IgD-negative memory B cell (primary cell): ENCODE measurements at regions not wholly inside any gene's neighbourhood (a gene's known extent, or its start where the extent isn't known, plus 50 kb on each side); places are given as distances from the start of the nearest gene placed in this dataset.
"Not testable (repeated sequence)": the region's sequence is repeated elsewhere in the genome, so short reads cannot be mapped to it uniquely, and the experiment has no call there.

Experiments
- H3K27ac Mint-ChIP-seq, 3 donors: one replicate each; pipeline ENCODE4 v1.8.0; 2020 to 2022; ENCODE audit warnings: mild to moderate bottlenecking in 3 of 3, mixed read lengths in 3 of 3, moderate library complexity in 1 of 3
- H3K27me3 Mint-ChIP-seq: one replicate; pipeline ENCODE4 v1.8.0; 2021; ENCODE audit warnings: mixed read lengths
- H3K36me3 Mint-ChIP-seq: one replicate; pipeline ENCODE4 v1.8.0; 2020; ENCODE audit warnings: mild to moderate bottlenecking, mixed read lengths
- H3K4me1 Mint-ChIP-seq, 3 donors: one replicate each; pipeline ENCODE4 v1.8.0; 2020 to 2022; ENCODE audit warnings: mixed read lengths in 3 of 3, mild to moderate bottlenecking in 1 of 3
- H3K4me3 Mint-ChIP-seq, 4 donors: one replicate each; pipeline ENCODE4 v1.8.0; 2020 to 2022; ENCODE audit warnings: mild to moderate bottlenecking in 4 of 4, mixed read lengths in 4 of 4, moderate library complexity in 3 of 4
- H3K9me3 Mint-ChIP-seq, 3 donors: one replicate each; pipeline ENCODE4 v1.8.0; 2020 to 2021; ENCODE audit warnings: mixed read lengths in 3 of 3, mild to moderate bottlenecking in 1 of 3

DNA sequence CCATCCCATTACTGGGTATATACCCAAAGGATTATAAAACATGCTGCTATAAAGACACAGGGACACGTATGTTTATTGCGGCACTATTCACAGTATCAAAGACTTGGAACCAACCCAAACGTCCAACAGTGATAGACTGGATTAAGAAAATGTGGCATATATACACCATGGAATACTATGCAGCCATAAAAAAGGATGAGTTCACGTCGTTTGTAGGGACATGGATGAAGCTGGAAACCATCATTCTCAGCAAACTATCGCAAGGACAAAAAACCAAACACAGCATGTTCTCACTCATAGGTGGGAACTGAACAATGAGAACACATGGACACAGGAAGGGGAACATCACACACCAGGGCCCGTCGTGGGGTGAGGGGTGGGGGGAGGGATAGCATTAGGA is 106.1 kb downstream of the CHD1L start:
- peaks cover 0 to 12% (median 2%) of the 10 kb centered on the region in 3 donors for H3K9me3 Mint-ChIP-seq
- H3K27ac Mint-ChIP-seq, H3K4me3 Mint-ChIP-seq, H3K4me1 Mint-ChIP-seq, H3K27me3 Mint-ChIP-seq, H3K36me3 Mint-ChIP-seq: not testable (repeated sequence)

DNA sequence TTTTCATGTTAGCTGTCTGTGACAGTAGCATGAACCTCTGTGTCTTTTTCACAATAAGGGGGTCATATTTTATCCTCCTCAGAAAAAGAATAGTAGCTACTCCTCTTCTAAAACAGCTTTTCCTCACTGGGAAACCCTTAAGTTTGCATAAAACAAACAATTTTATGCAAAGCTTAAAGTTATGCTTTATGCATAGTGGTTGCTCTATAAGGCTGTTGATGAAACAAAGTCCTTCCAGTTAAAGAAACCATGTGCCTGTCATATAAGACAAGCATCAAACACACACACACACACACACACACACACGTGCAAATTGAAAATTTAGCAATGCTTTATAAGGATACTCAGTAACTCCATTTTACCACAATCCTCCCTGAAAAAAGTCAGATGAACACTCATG is 107.0 kb downstream of the CHD1L start:
- Mint-ChIP-seq H3K36me3 (peaks cover 2% of the 10 kb centered on the region), H3K4me3 (no peak overlapping the region), H3K27me3 (peaks cover 2% of the 10 kb centered on the region), H3K9me3 (peaks cover 0 to 6% (median 2%) of the 10 kb centered on the region in 3 donors), H3K27ac (no peak overlapping the region), H3K4me1 (no peaks in the 10 kb centered on the region)

DNA sequence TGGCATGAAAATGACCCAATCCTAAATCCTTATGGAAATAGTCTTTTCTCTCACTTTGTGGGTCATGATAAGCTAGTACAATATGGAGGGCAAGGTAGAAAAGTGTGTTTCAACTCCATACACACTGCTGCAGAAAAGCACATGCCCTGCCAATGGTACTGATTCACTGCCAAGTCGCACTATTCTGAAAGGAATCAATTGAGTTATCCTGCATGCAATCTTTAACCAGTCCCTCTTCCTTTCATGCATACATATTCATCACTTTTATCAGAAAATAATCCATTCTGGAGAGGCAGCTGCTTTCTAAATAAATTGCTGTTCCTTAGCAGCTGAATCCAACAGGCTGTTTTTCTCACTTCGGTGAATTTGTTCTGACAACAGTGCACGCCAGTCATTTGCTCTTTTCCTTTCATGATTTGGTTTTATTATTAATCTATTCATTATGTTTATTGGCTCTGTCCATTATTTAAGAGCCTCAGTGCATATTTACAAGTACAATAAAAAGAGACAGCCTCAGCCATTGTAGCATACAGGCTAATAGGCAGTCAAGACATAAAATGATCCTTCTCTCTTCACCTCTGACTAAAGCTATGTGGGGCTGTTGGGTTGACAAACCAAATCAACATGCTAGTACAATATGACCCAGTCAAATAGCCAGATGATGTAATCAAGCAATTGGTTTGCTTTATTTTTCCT is 108.8 kb downstream of the CHD1L start:
- no peak overlapping the region for H3K27ac Mint-ChIP-seq

DNA sequence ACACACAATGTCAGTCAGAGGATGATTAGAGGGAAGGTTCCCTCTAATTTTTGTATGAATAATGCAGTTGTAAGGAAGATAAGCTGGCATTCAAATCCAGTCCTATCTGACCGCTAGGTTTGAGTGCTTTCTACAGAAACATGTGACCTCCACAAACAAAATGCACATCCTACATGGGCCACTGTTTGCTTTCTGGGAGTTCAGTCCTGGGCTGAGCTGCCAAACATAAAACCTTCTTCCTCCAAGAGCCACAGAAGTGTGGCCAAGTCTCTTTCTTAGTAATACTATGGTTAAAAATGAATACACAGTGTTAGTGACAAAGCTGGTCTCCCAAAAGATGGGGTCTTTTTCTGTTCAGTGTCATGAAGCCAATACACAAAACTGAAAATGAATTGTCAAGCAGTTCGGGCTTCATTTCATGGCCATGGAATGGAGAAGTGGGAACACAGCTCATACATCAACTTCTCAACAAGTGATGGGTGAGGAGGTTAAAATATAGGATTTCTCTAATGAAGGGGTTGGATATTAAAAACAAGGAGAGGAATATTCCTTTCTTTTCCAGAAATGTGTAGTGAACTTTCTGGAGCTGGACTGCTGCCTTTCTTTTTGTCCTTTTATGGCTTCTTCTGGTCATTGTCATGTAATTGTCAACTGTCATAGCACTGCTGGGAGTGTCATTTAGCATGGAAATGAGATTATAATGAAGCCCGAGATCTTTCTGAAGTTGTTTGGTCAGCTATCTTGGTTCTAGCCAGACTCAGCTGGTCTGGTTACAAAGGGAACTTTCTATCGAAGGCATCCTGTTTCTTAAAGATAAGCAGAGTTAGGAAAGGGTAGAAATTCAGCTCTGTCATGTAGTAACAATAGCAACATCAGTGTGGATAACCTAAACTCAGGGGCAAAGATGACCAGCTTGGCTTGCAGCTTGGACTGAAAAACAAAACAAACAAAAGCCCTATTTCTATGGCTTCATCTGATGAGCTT is 135.1 kb downstream of the CHD1L start:
- H3K4me3 Mint-ChIP-seq: no peak overlapping the region
- H3K9me3 Mint-ChIP-seq: peaks cover 0 to 8% (median 2%) of the 10 kb centered on the region in 3 donors
- H3K27ac Mint-ChIP-seq: no peak overlapping the region
- H3K4me1 Mint-ChIP-seq: no peaks in the 10 kb centered on the region
- H3K36me3 Mint-ChIP-seq: peaks cover 2% of the 10 kb centered on the region
- H3K27me3 Mint-ChIP-seq: peaks cover 7% of the 10 kb centered on the region

More for the DNA sequence above, 108.8 kb downstream of the CHD1L start:
- Mint-ChIP-seq H3K27me3 (peaks cover 2% of the 10 kb centered on the region), H3K9me3 (peaks cover 0 to 2% (median 2%) of the 10 kb centered on the region in 3 donors), H3K4me1 (no peaks in the 10 kb centered on the region), H3K36me3 (no peaks in the 10 kb centered on the region), H3K4me3 (no peak overlapping the region)

DNA sequence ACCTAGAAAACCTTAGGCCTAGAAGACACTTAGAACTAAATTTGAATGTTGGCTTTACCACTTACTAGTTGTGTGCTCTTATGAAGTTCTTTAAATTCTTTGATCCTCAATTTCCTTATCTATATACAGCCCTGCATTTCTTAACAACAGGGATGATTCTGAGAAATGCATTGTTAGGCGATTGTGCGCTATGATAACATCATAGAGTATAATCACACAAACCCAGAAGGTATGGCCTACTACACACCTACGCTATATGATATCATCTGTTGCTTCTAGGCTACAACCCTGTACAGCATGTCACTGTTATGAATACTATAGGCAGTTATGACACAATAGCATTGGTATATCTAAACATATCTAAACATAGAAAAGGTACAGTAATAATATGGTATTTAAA is 137.4 kb downstream of the CHD1L start:
- H3K36me3 Mint-ChIP-seq: peaks cover 2% of the 10 kb centered on the region
- H3K9me3 Mint-ChIP-seq: no peaks in the 10 kb centered on the region
- no peaks in the 10 kb centered on the region for H3K4me1 Mint-ChIP-seq
- H3K27me3 Mint-ChIP-seq: no peaks in the 10 kb centered on the region
- H3K4me3 Mint-ChIP-seq: no peak overlapping the region
- no peak overlapping the region for H3K27ac Mint-ChIP-seq

DNA sequence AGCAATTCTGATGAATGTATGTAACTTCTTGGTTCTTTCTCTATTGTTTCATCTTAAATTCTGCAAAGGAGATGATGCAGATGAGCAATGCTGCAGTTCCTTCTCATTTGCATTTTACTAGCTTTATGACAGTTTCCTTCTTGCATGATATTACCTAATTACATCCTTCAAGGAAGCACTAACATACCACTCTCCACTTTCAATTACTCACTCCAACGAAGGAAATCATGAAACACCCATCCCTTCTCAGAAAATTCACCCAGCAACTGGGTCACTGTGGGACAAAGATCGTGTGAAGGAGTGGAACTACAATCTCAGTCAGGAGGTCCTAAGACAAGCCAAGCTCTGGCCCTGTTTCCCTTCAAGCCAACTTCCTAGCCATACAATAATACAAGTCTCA is 142.3 kb downstream of the CHD1L start:
- peaks cover under 1% of the 10 kb centered on the region for H3K36me3 Mint-ChIP-seq
- H3K9me3 Mint-ChIP-seq: no peaks in the 10 kb centered on the region
- no peak overlapping the region for H3K27ac Mint-ChIP-seq
- H3K27me3 Mint-ChIP-seq: peaks cover 2% of the 10 kb centered on the region
- no peak overlapping the region for H3K4me3 Mint-ChIP-seq
- H3K4me1 Mint-ChIP-seq: no peaks in the 10 kb centered on the region

DNA sequence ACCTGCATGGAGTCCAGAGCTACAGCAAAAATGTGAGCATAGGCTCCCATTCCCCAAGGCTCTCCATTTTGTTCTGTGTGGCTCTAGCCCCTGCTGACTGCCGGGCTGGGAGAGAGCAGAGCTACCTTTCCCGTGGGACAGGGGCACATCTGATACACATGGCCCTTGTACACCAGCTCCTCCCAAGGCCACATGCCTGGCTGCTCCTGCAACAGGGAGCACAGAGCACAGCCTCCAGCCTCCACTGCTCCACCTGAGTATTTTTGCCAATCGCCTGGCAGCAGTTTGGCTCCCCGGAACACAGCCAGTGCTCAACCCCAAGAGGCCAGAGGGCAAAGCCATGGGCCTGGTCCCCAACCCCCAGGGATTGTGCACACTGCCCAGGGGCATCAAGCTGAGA is 146.5 kb downstream of the CHD1L start:
- peaks cover 0 to 6% (median 0%) of the 10 kb centered on the region in 3 donors for H3K9me3 Mint-ChIP-seq
- H3K4me1 Mint-ChIP-seq: no peaks in the 10 kb centered on the region
- H3K27me3 Mint-ChIP-seq: peaks cover 6% of the 10 kb centered on the region
- H3K4me3 Mint-ChIP-seq: no peak overlapping the region
- H3K27ac Mint-ChIP-seq: no peak overlapping the region
- H3K36me3 Mint-ChIP-seq: no peaks in the 10 kb centered on the region

DNA sequence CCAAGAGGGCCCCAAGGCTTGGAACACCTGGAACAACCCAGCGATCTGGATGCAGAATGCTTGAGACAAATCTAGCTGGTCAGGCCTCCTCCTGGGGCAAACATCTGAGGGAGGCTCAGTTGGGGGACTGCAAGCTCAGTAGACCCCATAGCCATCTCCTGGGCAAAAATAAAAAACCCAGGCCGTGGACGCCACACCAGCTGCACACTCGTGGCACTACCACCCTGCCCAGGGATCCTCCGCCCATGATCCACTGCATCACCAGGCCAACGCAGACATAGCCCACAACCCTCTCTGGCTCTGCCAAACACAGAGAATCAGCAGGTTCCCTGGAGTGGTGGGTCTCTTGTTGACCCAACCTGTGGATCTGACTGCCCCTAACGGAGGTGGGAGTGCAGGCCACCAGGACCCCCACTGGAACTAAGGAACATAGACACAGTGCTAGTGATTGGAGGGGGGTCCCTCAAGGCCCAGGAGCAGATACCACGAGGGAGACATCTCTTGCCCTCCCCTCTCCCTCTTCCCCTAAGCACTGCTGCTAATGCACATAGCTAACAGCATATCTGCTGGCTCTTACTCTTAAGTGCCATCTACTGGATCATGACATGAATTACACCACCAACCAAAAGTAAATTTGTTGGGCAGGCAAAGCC is 147.2 kb downstream of the CHD1L start:
- H3K9me3 Mint-ChIP-seq: peaks cover 0 to 8% (median 0%) of the 10 kb centered on the region in 3 donors
- H3K27ac Mint-ChIP-seq: no peak overlapping the region
- no peaks in the 10 kb centered on the region for H3K36me3 Mint-ChIP-seq
- no peak overlapping the region for H3K4me3 Mint-ChIP-seq
- no peaks in the 10 kb centered on the region for H3K4me1 Mint-ChIP-seq
- H3K27me3 Mint-ChIP-seq: peaks cover 6% of the 10 kb centered on the region

DNA sequence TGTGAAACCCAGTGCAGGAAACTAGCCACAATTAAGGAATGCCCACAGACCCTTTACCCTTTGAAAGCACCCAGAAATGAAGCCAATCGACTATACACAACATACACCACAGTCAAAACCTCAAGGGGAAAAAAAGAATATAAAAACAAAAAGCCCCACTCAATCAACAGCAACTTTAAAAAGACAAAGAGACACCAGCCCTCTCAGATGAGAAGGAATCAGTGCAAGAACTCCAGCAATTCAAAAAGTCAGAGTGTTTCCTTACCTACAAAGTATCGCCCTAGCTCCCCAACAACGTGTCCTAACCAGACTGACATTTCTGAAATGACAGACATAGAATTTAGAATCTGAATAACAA is 147.7 kb downstream of the CHD1L start:
- Mint-ChIP-seq H3K9me3 (peaks cover 0 to 8% (median 0%) of the 10 kb centered on the region in 3 donors), H3K27me3 (peaks cover 6% of the 10 kb centered on the region), H3K36me3 (no peaks in the 10 kb centered on the region), H3K4me1 (no peaks in the 10 kb centered on the region), H3K27ac (no peak overlapping the region), H3K4me3 (no peak overlapping the region)

DNA sequence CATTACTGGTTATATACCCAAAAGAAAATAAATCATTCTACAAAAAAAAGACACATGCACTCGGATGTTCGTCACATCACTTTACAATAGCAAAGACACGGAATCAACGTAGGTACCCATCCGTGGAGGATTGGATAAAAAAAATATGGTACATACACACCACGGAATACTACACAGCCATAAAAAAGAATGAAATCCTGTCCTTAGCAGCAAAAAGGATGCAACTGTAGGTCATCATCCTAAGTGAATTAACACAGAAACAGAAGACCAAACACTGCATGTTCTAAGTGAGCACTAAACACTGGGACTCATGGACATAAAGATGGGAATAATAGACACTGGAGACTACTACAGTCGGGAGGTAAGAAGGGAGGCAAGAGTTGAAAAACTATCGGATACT is 148.6 kb downstream of the CHD1L start:
- H3K27me3 Mint-ChIP-seq: peaks cover 4% of the 10 kb centered on the region
- peaks cover 0 to 8% (median under 1%) of the 10 kb centered on the region in 3 donors for H3K9me3 Mint-ChIP-seq
- H3K36me3 Mint-ChIP-seq: no peaks in the 10 kb centered on the region
- no peak overlapping the region for H3K4me3 Mint-ChIP-seq
- H3K27ac Mint-ChIP-seq: no peak overlapping the region
- H3K4me1 Mint-ChIP-seq: no peaks in the 10 kb centered on the region

DNA sequence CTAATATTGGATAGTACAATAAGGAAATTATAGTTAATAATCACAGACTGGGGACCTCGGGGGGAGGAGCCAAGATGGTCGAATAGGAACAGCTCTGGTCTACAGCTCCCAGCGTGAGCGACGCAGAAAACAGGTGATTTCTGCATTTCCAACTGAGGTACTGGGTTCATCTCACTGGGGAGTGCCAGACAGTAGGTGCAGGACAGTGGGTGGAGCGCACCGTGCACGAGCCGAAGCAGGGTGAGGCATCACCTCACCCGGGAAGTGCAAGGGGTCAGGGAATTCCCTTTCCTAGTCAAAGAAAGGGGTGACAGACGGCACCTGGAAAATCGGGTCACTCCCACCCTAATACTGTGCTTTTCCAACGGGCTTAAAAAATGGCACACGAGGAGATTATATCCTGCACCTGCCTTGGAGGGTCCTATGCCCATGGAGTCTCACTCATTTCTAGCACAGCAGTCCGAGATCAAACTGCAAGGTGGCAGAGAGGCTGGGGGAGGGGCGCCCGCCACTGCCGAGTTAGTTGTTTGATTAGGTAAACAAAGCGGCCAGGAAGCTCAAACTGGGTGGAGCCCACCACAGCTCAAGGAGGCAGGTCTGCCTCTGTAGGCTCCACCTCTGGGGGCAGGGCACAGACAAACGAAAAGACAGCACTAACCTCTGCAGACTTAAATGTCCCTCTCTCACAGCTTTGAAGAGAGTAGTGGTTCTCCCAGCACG is 138.8 kb upstream of the BCL9 start:
- H3K27ac Mint-ChIP-seq, H3K4me1 Mint-ChIP-seq, H3K4me3 Mint-ChIP-seq, H3K36me3 Mint-ChIP-seq: not testable (repeated sequence)
- peaks cover 0 to 12% (median 9%) of the 10 kb centered on the region in 3 donors for H3K9me3 Mint-ChIP-seq
- H3K27me3 Mint-ChIP-seq: peaks cover 20% of the 10 kb centered on the region

DNA sequence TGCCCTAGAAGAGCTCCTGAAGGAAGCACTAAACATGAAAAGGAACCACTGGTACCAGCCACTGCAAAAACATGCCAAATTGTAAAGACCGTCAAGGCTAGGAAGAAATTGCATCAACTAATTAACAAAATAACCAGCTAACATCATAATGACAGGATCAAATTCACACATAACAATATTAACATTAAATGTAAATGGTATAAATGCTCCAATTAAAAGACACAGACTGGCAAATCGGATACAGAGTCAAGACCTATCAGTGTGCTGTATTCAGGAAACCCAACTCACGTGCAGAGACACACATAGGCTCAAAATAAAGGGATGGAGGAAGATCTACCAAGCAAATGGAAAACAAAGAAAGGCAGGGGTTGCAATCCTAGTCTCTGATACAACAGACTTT is 137.0 kb upstream of the BCL9 start:
- peaks cover 16% of the 10 kb centered on the region for H3K27me3 Mint-ChIP-seq

DNA sequence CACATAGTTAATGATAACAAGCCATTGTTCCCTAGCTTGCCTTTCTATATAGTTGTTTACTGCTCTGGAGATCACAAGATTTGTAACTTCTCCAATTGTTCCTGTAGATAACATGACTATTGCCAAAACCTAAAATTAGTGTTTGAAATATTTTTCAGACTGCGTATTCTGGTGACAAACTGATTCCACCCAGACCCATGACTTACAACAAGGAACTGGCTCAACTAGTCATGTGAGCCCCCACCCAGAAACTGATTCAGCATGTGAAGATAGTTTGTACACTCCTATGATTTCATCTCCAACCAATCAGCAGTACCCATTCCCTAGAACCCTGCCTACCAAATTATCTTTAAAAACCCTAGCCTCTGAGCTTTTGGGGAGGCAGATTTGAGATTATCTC is 131.4 kb upstream of the BCL9 start:
- Mint-ChIP-seq H3K9me3 (peaks cover 1 to 15% (median 13%) of the 10 kb centered on the region in 3 donors), H3K4me1 (no peaks in the 10 kb centered on the region), H3K27ac (no peak overlapping the region), H3K27me3 (no peaks in the 10 kb centered on the region), H3K4me3 (peak overlapping the region in 1 of 4 donors; percentile 6), H3K36me3 (no peaks in the 10 kb centered on the region)

More for the DNA sequence above, 137.0 kb upstream of the BCL9 start:
- H3K27ac Mint-ChIP-seq, H3K4me1 Mint-ChIP-seq, H3K36me3 Mint-ChIP-seq, H3K4me3 Mint-ChIP-seq: not testable (repeated sequence)
- peaks cover 0 to 14% (median 9%) of the 10 kb centered on the region in 3 donors for H3K9me3 Mint-ChIP-seq

DNA sequence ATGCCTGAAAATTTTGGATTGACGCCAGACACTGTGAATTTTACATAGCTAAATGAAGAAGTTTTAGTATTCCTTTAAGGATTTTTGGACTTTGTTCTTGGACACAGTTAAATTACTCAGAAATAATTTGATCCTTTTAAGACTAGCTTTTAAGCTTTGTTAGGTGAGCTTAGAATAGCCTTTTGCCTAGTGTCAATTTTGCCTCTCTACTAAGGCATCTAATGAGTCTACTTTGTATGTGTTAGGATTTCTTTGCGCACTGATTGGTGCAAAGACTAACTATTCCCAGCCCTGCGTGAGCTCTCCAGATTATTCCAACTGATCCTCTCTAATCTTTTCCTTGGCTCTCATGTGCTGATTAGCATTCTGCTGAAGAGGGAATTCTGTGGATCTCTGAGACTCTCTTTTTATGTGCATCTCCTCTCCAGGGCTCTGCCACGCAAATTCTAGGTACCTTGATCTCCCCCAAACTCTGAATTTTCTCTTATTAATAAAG is 128.1 kb upstream of the BCL9 start:
- Mint-ChIP-seq H3K27ac (no peak overlapping the region), H3K27me3 (no peaks in the 10 kb centered on the region), H3K9me3 (peaks cover 1 to 15% (median 11%) of the 10 kb centered on the region in 3 donors), H3K4me1 (no peaks in the 10 kb centered on the region), H3K4me3 (no peak overlapping the region), H3K36me3 (no peaks in the 10 kb centered on the region)
